Esophagus muscularis mucosa (tissue), 4 donors: ENCODE measurements at regions not wholly inside any gene's neighbourhood (a gene's known extent, or its start where the extent isn't known, plus 50 kb on each side); places are given as distances from the start of the nearest gene placed in this dataset.

Experiments
- CTCF ChIP-seq, 3 experiments: fragments of 200-600 bp in 2 of 3; fragments of 450-650 bp in 1 of 3; sonication (generic) in 2 of 3; IDR thresholded peaks; one replicate each; pipeline ENCODE4 v1.5.1; 2017 to 2019; ENCODE audit warnings: antibody characterized with exemption in 3 of 3, mild to moderate bottlenecking in 2 of 3, moderate library complexity in 1 of 3
- EP300 ChIP-seq: sonication (generic); formaldehyde crosslinking; IDR thresholded peaks from one replicate; pipeline ENCODE4 v1.6.1; 2017; ENCODE audit warnings: antibody characterized with exemption
- POLR2A ChIP-seq: fragments of 450-650 bp; IDR thresholded peaks from one replicate; pipeline ENCODE4 v1.6.1; 2017; ENCODE audit warnings: antibody characterized with exemption, moderate library complexity, mild to moderate bottlenecking, low read depth
- POLR2AphosphoS5 ChIP-seq, 2 donors: sonication (generic); formaldehyde crosslinking; IDR thresholded peaks; one replicate each; pipeline ENCODE4 v1.6.1; 2017; ENCODE audit warnings: antibody characterized with exemption in 2 of 2

- TF ChIP-seq POLR2A (no peak), CTCF (IDR thresholded peaks at IDR 0.05) (no peak), EP300 (no peak), POLR2AphosphoS5 (IDR thresholded peaks at IDR 0.05) (no peak)
These were observed 139.6 kb downstream of the GATA3 start for GRCh38 chr10:8194050-8194449.
